NCI-H82 (cell line): ENCODE measurements at regions not wholly inside any gene's neighbourhood (a gene's known extent, or its start where the extent isn't known, plus 50 kb on each side); places are given as distances from the start of the nearest gene placed in this dataset.

ENCODE experiments used
- DNase-seq: peaks from one replicate; lab custom pipeline; 2025; lab: John Stamatoyannopoulos, UW

- no peak for DNase-seq
These were observed 241.8 kb downstream of the RBFOX3 start for GRCh38 chr17:79369001-79369400.

- no peak for DNase-seq
These were observed 242.3 kb downstream of the RBFOX3 start for GRCh38 chr17:79368521-79368920.

- DNase-seq: no peak
These were observed 243.8 kb downstream of the RBFOX3 start for GRCh38 chr17:79366988-79367571.

- peak; percentile 54 for DNase-seq
These were observed 244.7 kb downstream of the RBFOX3 start for GRCh38 chr17:79365836-79366770.

- DNase-seq: peak; percentile 41
These were observed 245.5 kb downstream of the RBFOX3 start for GRCh38 chr17:79365351-79365750.

GRCh38 chr17:79364315-79365094, 246.3 kb downstream of the RBFOX3 start:
- no peak for DNase-seq

GRCh38 chr17:79363552-79364275, 247.1 kb downstream of the RBFOX3 start:
- DNase-seq: no peak

GRCh38 chr17:79362772-79363305, 248.0 kb downstream of the RBFOX3 start:
- DNase-seq: no peak

- DNase-seq: no peak
These were observed 248.7 kb downstream of the RBFOX3 start for GRCh38 chr17:79361873-79362771.

- no peak for DNase-seq
These were observed 249.6 kb downstream of the RBFOX3 start for GRCh38 chr17:79361221-79361734.

GRCh38 chr17:79360196-79360595, 250.7 kb downstream of the RBFOX3 start:
- DNase-seq: peak; percentile 48

- DNase-seq: no peak
These were observed 253.9 kb downstream of the RBFOX3 start for GRCh38 chr17:79356839-79357447.

GRCh38 chr17:79355165-79355564, 255.7 kb downstream of the RBFOX3 start:
- DNase-seq: no peak

- no peak for DNase-seq
These were observed 256.6 kb downstream of the RBFOX3 start for GRCh38 chr17:79354173-79354820.

GRCh38 chr17:79353548-79353947, 257.3 kb downstream of the RBFOX3 start:
- DNase-seq: no peak

- DNase-seq: no peak
These were observed 257.8 kb downstream of the RBFOX3 start for GRCh38 chr17:79353016-79353415.

- DNase-seq: no peak
These were observed 260.3 kb downstream of the RBFOX3 start for GRCh38 chr17:79350533-79350932.

- no peak for DNase-seq
These were observed 261.1 kb downstream of the RBFOX3 start for GRCh38 chr17:79349506-79350400.
